Dendritic cell treated with granulocyte-macrophage colony-stimulating factor and Interleukin-4, amounts not matched to agents 40 ng/mL and 50 ng/mL, for 4 days (primary cell): ENCODE measurements at regions not wholly inside any gene's neighbourhood (a gene's known extent, or its start where the extent isn't known, plus 50 kb on each side); places are given as distances from the start of the nearest gene placed in this dataset.

ENCODE experiments used
- H3K27ac Mint-ChIP-seq: one replicate; pipeline ENCODE4 v1.8.0; 2022; ENCODE audit warnings: mild to moderate bottlenecking, mixed read lengths
- H3K27me3 Mint-ChIP-seq: one replicate; pipeline ENCODE4 v1.8.0; 2022; ENCODE audit warnings: mild to moderate bottlenecking, mixed read lengths
- H3K36me3 Mint-ChIP-seq: one replicate; pipeline ENCODE4 v1.8.0; 2022; ENCODE audit warnings: low read depth, mixed read lengths
- H3K4me1 Mint-ChIP-seq: one replicate; pipeline ENCODE4 v1.8.0; 2022; ENCODE audit warnings: low read depth, mixed read lengths
- H3K4me3 Mint-ChIP-seq: one replicate; pipeline ENCODE4 v1.8.0; 2022; ENCODE audit warnings: mild to moderate bottlenecking, moderate library complexity, mixed read lengths
- H3K9me3 Mint-ChIP-seq: one replicate; pipeline ENCODE4 v1.8.0; 2022; ENCODE audit warnings: mixed read lengths
- intact Hi-C: fragments of 100-400 bp; cut with micrococcal nuclease; formaldehyde crosslinking; loops from one replicate; pipeline ENCODE4 v1.15.0; 2022

- no peaks in the 10 kb centered on the region for H3K9me3 Mint-ChIP-seq
Measured at GRCh38 chr2:65856423-65856822, 424.0 kb upstream of the SPRED2 start.

DNA sequence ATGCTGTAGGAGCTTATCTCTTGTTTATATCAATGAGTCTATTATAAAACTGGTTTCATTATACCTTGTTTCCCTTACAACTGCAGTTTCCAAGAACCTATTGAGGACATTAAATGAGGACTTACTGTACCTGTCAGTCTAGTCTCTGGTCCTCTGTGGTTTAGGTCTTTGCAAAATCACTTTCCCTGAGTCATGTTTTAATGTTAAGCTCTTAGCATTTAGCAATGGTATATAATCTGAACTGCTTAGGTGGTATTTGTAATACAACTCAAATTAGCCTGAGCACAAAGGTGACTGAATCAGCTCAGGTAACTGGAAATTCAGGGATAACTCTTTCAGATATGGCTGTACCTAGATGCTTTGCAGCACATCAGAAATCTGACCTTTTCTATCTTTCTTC, 418.3 kb upstream of the SPRED2 start:
- no peak overlapping the region for H3K27ac Mint-ChIP-seq
- no peaks in the 10 kb centered on the region for H3K36me3 Mint-ChIP-seq
- no peaks in the 10 kb centered on the region for H3K4me1 Mint-ChIP-seq
- H3K27me3 Mint-ChIP-seq, result no peaks in the 10 kb centered on the region
- no peak overlapping the region for H3K4me3 Mint-ChIP-seq
- no peaks in the 10 kb centered on the region for H3K9me3 Mint-ChIP-seq
- intact Hi-C loops, result no loop called here

More at GRCh38 chr2:65856423-65856822, 424.0 kb upstream of the SPRED2 start:
- intact Hi-C loops, result no loop called here
- no peaks in the 10 kb centered on the region for H3K4me1 Mint-ChIP-seq
- no peaks in the 10 kb centered on the region for H3K27me3 Mint-ChIP-seq
- H3K4me3 Mint-ChIP-seq, result no peak overlapping the region
- no peak overlapping the region for H3K27ac Mint-ChIP-seq
- H3K36me3 Mint-ChIP-seq, result no peaks in the 10 kb centered on the region

DNA sequence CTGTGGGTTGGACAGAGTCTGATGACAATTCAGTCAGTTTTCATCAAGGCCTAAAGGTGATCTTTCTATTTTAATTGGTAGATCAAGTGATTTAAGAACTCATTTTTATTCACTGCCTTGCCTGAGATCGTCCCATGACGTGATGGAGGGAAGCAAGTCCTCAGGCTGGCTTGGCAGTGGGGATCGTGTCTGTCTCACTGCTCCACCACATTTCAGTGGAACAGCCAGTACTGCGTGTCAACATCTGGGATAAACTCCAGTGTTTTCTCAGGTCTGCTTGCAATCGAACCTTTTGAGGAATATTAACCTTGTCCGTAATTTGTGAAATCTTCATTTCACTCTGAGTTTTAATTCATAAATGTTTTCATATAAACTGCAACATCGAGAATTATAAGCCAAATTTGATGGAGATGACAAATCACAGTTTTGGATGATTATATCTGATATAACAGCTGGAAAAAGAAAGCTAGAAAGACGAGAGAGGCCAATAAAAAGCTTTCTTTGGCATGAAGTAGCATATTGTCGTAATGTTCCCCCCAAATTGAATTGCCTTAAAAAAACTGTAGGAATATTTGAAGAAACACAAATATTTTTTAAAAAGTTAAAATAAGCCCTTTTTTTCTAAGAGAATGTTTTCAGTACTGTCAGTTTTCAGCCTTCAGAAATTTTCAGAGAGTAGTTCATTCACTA, 414.7 kb upstream of the SPRED2 start:
- no peaks in the 10 kb centered on the region for H3K9me3 Mint-ChIP-seq
- no peaks in the 10 kb centered on the region for H3K4me1 Mint-ChIP-seq

DNA sequence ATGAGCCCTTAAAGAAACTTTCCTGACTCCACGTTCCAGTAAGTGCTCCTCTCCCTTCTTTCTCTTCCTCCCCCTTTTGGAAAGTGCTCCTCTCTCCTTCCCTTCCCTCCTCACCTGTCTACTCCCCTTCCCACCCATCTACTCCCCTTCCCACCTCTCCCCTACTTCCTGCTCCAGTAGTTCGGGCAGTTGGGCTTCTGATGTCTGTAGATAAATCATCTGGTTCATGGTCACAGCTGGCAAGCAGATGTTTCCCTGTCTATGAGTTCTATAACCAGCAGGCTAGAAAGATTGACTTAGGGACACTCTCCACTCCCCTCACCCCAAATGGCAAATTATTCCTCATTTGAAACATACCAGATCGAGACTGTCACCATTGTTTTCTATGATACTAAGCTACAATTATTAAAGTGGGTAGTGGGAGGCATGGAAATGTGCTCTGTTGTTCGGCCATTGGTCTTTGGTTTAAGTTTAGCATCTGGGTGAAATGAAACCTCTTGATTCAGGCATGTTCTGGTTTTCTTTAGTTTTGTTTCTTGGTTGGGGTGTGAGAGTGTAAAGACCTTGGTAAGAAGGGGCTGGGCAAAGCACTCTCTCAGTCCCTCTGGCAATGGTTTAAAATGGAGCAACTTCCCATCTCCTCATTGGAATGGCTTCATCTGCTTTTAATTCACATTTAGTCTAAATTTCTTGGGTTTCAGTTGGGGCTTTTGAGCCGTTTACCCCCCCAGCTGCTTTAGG, 413.2 kb upstream of the SPRED2 start:
- Mint-ChIP-seq H3K36me3 (no peaks in the 10 kb centered on the region), H3K4me1 (no peaks in the 10 kb centered on the region), H3K9me3 (no peaks in the 10 kb centered on the region), H3K27me3 (no peaks in the 10 kb centered on the region), H3K27ac (no peak overlapping the region), H3K4me3 (no peak overlapping the region)
- intact Hi-C loops, result no loop called here

More for the DNA sequence above, 414.7 kb upstream of the SPRED2 start:
- H3K27ac Mint-ChIP-seq, result no peak overlapping the region
- intact Hi-C loops, result no loop called here
- H3K27me3 Mint-ChIP-seq, result no peaks in the 10 kb centered on the region
- no peaks in the 10 kb centered on the region for H3K36me3 Mint-ChIP-seq
- no peak overlapping the region for H3K4me3 Mint-ChIP-seq

DNA sequence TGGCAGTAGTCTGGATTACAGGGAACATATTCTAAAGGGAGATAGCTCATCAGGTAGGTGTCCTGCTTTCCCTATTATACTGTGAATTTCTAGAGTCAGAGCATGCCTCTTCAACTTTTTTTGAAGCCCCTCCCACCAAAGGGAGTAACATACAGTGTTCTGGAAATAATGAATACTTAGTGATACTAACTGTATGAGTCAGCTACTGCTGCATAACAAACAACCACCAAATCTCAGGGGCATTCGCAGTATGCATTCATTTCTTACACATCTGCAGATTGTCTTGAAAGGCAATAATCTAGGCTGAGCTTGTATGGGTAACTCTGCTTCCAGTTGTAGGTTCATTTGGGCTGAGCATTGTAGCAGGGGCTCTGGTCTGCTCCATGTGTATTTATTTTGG, 409.7 kb upstream of the SPRED2 start:
- Mint-ChIP-seq H3K27me3 (no peaks in the 10 kb centered on the region), H3K27ac (no peak overlapping the region), H3K4me1 (no peaks in the 10 kb centered on the region), H3K4me3 (no peak overlapping the region), H3K36me3 (no peaks in the 10 kb centered on the region), H3K9me3 (no peaks in the 10 kb centered on the region)
- intact Hi-C loops, result no loop called here

DNA sequence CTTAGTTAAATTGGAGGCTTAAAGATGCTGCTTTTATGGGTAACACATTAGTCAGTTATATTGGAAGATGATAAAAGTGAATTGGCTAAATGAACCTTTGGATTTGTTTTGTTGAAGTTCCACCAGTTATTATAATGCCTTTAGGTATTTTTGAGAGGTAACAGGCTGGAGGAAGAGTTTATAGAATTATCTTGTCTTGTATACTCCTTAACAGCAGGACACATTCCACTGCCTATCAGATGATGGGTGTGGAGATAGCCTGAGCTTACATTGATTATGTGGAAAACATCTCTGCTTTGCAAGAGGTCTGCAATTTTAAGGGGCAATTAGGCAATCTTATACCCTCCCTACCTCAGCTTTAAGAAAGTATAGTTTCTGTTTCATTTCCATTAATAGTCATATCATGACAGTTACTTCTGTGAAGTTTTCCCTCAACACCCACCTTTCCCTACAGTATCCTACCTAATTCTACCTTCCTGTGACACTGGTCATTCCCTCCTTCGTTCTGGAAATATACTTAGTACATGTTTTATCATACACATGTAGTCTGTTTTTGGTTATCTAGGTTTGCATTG, 403.7 kb upstream of the SPRED2 start:
- H3K4me1 Mint-ChIP-seq, result no peaks in the 10 kb centered on the region

DNA sequence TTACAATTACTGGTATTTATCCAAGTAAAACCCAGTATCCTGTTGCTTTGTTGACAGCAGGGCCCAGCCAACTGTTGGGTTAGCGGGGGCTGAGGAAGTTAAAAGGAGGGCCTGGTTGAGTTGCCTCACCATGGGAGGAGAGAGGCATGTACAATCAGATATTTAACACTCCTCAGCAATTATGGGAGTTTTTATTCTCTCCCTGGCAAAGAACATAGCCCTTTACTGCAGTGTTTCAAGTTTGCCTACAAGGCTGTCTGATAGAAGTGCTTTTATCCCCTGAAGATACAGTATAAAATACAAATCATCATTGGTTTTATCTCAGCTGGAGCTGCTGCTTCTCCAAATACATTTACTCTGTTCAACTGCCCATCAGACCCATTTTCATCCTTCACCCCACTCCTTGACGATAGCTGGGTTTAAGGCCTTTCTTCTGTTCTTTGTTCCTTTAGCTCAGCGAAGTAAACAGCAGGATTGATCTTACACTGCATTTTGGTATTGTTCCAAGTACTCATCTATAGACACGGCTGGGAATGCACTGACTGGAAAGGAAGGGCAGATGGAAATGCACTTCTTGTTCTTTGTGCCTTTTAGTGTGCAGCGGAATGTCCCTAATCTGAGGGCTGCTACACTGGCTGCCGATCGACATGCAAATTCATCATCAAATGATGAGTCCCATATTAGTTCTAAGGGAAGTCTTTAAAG, 402.5 kb upstream of the SPRED2 start:
- H3K27ac Mint-ChIP-seq, result no peak overlapping the region
- H3K9me3 Mint-ChIP-seq, result no peaks in the 10 kb centered on the region
- H3K4me1 Mint-ChIP-seq, result no peaks in the 10 kb centered on the region
- no peak overlapping the region for H3K4me3 Mint-ChIP-seq
- no peaks in the 10 kb centered on the region for H3K27me3 Mint-ChIP-seq
- intact Hi-C loops, result no loop called here
- H3K36me3 Mint-ChIP-seq, result no peaks in the 10 kb centered on the region

More for the DNA sequence above, 403.7 kb upstream of the SPRED2 start:
- intact Hi-C loops, result no loop called here
- Mint-ChIP-seq H3K36me3 (no peaks in the 10 kb centered on the region), H3K4me3 (no peak overlapping the region), H3K27ac (no peak overlapping the region), H3K9me3 (no peaks in the 10 kb centered on the region), H3K27me3 (no peaks in the 10 kb centered on the region)

DNA sequence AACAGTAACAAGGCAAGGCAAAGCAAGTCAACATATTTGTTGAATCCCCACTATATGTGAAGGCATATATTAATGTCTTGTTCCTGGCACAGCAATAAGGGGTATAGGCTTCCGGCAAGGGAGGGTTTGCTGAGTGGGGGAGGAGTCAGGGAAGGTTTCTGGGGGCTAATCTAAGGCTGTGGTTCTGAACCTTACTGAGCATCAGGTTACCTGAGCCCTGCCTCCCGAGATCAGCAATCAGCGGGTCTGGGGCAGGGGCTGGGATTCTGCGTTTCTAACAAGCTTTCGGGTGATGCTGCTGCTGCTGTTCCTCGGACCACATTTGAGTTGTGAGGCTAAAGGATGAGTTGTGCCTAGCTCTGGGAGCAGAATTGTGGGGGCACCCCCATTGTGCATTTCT, 401.7 kb upstream of the SPRED2 start:
- intact Hi-C loops, result no loop called here
- Mint-ChIP-seq H3K36me3 (no peaks in the 10 kb centered on the region), H3K27ac (no peak overlapping the region), H3K27me3 (no peaks in the 10 kb centered on the region), H3K4me3 (no peak overlapping the region), H3K9me3 (no peaks in the 10 kb centered on the region), H3K4me1 (no peaks in the 10 kb centered on the region)

DNA sequence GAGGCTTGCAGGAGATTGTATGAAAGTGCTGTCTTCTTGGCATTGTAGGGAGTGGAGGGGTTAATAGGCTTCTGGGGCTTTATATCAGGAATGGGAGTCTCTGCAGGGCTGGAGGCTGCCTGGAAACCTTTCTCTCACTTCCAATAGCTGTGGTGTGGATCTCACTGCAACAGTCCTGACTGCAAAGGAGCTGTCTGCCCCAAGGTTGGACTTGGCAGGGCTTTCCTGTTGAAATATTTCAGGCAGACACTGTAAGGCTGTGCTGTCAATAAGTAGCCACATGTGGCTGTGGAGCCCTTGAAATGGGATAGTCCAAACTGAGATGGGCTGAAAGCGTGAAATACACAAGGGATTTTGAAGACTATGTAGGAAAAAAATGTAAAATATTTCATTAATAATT, 399.1 kb upstream of the SPRED2 start:
- Mint-ChIP-seq H3K4me1 (no peaks in the 10 kb centered on the region), H3K9me3 (no peaks in the 10 kb centered on the region), H3K27ac (no peak overlapping the region), H3K4me3 (no peak overlapping the region), H3K36me3 (no peaks in the 10 kb centered on the region), H3K27me3 (no peaks in the 10 kb centered on the region)
- intact Hi-C loops, result no loop called here

DNA sequence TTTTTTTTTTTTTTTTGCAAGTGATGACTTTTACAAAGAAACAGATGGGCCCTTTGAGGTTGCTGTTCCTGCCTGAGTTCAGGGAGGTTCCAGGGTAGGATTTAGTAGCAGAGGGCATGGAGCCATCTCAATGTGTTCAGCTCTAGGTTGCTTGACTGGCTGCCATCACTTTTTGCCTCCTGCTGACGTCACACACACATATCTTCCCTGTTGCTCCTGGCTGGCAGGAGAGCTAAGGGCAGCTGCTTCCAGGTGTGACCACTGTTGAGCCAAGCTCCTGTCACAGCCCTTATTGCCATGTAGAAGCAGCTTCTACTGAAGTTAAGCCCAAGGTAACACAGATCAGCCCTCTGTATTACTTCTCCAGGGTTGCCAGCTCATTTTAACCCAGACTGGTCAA, 394.2 kb upstream of the SPRED2 start:
- no peaks in the 10 kb centered on the region for H3K4me1 Mint-ChIP-seq
- H3K27me3 Mint-ChIP-seq, result no peaks in the 10 kb centered on the region
- no peak overlapping the region for H3K4me3 Mint-ChIP-seq
- H3K27ac Mint-ChIP-seq, result no peak overlapping the region
- H3K9me3 Mint-ChIP-seq, result no peaks in the 10 kb centered on the region
- intact Hi-C loops, result no loop called here
- H3K36me3 Mint-ChIP-seq, result no peaks in the 10 kb centered on the region

DNA sequence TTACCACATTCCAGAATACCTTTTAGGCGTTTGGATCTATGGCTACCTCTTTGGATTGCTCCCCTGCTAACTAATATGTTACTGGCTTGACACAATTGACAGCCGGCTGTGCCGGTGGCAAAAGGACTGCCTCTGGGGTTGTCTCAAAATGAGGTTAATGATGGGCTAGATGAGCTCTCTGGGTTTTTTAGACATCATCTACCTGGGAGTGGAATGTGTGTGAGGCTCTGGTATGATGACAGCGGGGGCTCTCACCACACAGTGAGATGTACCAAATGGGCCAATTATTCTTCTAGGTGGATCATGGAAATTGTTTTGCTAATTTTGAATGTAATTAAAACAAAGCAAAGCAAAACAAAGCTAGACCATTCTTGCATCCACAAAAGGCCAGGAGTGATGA, 391.1 kb upstream of the SPRED2 start:
- Mint-ChIP-seq H3K27ac (no peak overlapping the region), H3K9me3 (no peaks in the 10 kb centered on the region), H3K4me1 (no peaks in the 10 kb centered on the region), H3K36me3 (no peaks in the 10 kb centered on the region), H3K4me3 (no peak overlapping the region), H3K27me3 (no peaks in the 10 kb centered on the region)
- intact Hi-C loops, result no loop called here

- no peaks in the 10 kb centered on the region for H3K27me3 Mint-ChIP-seq
- no peaks in the 10 kb centered on the region for H3K36me3 Mint-ChIP-seq
- H3K9me3 Mint-ChIP-seq, result no peaks in the 10 kb centered on the region
- intact Hi-C loops, result no loop called here
- no peaks in the 10 kb centered on the region for H3K4me1 Mint-ChIP-seq
- H3K4me3 Mint-ChIP-seq, result no peak overlapping the region
- no peak overlapping the region for H3K27ac Mint-ChIP-seq
Measured at GRCh38 chr2:65820454-65820853, 388.1 kb upstream of the SPRED2 start.

GRCh38 chr2:65819963-65820362, 387.6 kb upstream of the SPRED2 start:
- Mint-ChIP-seq H3K36me3 (no peaks in the 10 kb centered on the region), H3K9me3 (no peaks in the 10 kb centered on the region), H3K4me3 (no peak overlapping the region), H3K4me1 (no peaks in the 10 kb centered on the region), H3K27ac (no peak overlapping the region), H3K27me3 (no peaks in the 10 kb centered on the region)
- intact Hi-C loops, result no loop called here

DNA sequence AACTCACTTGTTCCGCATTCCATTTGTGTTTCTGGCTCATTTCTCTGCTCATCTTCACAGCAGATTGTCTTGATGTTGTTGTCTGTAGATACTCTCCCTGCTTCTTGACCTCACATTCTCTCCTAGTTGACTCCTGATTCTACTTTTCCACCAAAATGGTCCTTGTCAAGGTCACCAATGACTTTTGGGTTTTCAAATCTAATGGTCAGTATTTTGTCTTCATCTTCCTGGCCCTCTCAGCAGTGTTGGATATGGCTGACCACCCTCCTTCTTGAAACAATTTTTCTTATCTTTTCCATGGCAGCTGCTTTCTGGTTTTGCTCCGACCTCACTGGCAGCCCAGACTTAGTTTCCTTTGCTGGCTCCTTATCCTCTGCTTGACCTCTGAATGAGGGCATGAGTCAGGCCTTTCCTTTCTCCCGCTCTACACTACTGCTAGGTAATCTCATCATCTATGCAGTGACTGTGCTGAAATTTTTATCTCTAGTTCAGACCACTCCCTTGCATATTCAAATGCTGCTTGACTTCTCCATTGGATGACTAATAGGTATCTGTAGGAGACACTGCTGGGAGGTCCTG, 386.6 kb upstream of the SPRED2 start:
- no peak overlapping the region for H3K27ac Mint-ChIP-seq
- no peaks in the 10 kb centered on the region for H3K36me3 Mint-ChIP-seq
- intact Hi-C loops, result no loop called here
- H3K4me3 Mint-ChIP-seq, result no peak overlapping the region
- no peaks in the 10 kb centered on the region for H3K27me3 Mint-ChIP-seq
- no peaks in the 10 kb centered on the region for H3K4me1 Mint-ChIP-seq
- no peaks in the 10 kb centered on the region for H3K9me3 Mint-ChIP-seq
